ENCODE measurements at regions not wholly inside any gene's neighbourhood (a gene's known extent, or its start where the extent isn't known, plus 50 kb on each side); places are given as distances from the start of the nearest gene placed in this dataset.

GRCh38 chr11:116651098-116651736 is 121.6 kb downstream of the BUD13 start:
- Histone ChIP-seq H3K36me3 (ENCODE audit: control insufficient read depth in 4 of 4, insufficient read depth in 3 of 4, low read depth in 1 of 4, low read length in 3 of 4) (no peaks in the 10 kb centered on the region), H3K27me3 (ENCODE audit: control insufficient read depth in 4 of 4, insufficient read depth in 4 of 4, low read length in 3 of 4) (no peaks in the 10 kb centered on the region), H3K4me3 (ENCODE audit: low read depth in 1 of 3, low read length in 3 of 3) (no peak overlapping the region), H3K9me3 (ENCODE audit: control insufficient read depth in 4 of 4, low read length in 3 of 4) (peaks cover 0 to 3% (median 1%) of the 10 kb centered on the region in 4 donors), H3K27ac (ENCODE audit: low read depth in 1 of 2, low read length in 2 of 2) (no peak overlapping the region), H3K9ac (ENCODE audit: low read depth in 1 of 2, low read length in 2 of 2) (no peak overlapping the region), H3K4me1 (ENCODE audit: control insufficient read depth in 4 of 4, insufficient read depth in 4 of 4, low read length in 3 of 4) (peaks cover 0 to 5% (median under 1%) of the 10 kb centered on the region in 4 donors)
- no peak for DNase-seq (ENCODE audit: low spot score)
- 76% methylated on average over 9 of the region's 9 CpGs for WGBS
- no peak for TF ChIP-seq JUND (IDR thresholded peaks at IDR 0.05)
- no peak for TF ChIP-seq TAF1 (conservative IDR thresholded peaks at IDR 0.05)
- no peak for TF ChIP-seq SP1 (IDR thresholded peaks at IDR 0.05)
- TF ChIP-seq, protein P1, sequence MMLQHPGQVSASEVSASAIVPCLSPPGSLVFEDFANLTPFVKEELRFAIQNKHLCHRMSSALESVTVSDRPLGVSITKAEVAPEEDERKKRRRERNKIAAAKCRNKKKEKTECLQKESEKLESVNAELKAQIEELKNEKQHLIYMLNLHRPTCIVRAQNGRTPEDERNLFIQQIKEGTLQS (IDR thresholded peaks at IDR 0.05): no peak
- no peak for TF ChIP-seq HNF4G (IDR thresholded peaks at IDR 0.05)
- no peak for TF ChIP-seq RXRA (IDR thresholded peaks at IDR 0.05)
- no peak for TF ChIP-seq MAX (IDR thresholded peaks at IDR 0.05)
- no peak for TF ChIP-seq GABPA (IDR thresholded peaks at IDR 0.05 in 1 of 2, conservative IDR thresholded peaks at IDR 0.05 in 1 of 2)
- TF ChIP-seq FOXA2 (IDR thresholded peaks at IDR 0.05): no peak
- TF ChIP-seq NR2F2 (IDR thresholded peaks at IDR 0.05): no peak

GRCh38 chr11:116650052-116650451 is 122.7 kb downstream of the BUD13 start:
- Histone ChIP-seq H3K4me3 (ENCODE audit: low read depth in 1 of 3, low read length in 3 of 3) (no peak overlapping the region), H3K27ac (ENCODE audit: low read depth in 1 of 2, low read length in 2 of 2) (no peak overlapping the region), H3K9me3 (ENCODE audit: control insufficient read depth in 4 of 4, low read length in 3 of 4) (peaks cover 0 to 3% (median 1%) of the 10 kb centered on the region in 4 donors), H3K4me1 (ENCODE audit: control insufficient read depth in 4 of 4, insufficient read depth in 4 of 4, low read length in 3 of 4) (no peaks in the 10 kb centered on the region), H3K36me3 (ENCODE audit: control insufficient read depth in 4 of 4, insufficient read depth in 3 of 4, low read depth in 1 of 4, low read length in 3 of 4) (no peaks in the 10 kb centered on the region), H3K27me3 (ENCODE audit: control insufficient read depth in 4 of 4, insufficient read depth in 4 of 4, low read length in 3 of 4) (no peaks in the 10 kb centered on the region), H3K9ac (ENCODE audit: low read depth in 1 of 2, low read length in 2 of 2) (no peak overlapping the region)
- TF ChIP-seq SP1 (IDR thresholded peaks at IDR 0.05): no peak
- no peak for TF ChIP-seq FOXA2 (IDR thresholded peaks at IDR 0.05)
- TF ChIP-seq, protein P1 (IDR thresholded peaks at IDR 0.05): no peak
- no peak for TF ChIP-seq EGR1 (IDR thresholded peaks at IDR 0.05; ENCODE audit: low read depth in 2 of 2)
- WGBS: 80% methylated on average over 2 of the region's 2 CpGs
- DNase-seq (ENCODE audit: low spot score): no peak

DNA sequence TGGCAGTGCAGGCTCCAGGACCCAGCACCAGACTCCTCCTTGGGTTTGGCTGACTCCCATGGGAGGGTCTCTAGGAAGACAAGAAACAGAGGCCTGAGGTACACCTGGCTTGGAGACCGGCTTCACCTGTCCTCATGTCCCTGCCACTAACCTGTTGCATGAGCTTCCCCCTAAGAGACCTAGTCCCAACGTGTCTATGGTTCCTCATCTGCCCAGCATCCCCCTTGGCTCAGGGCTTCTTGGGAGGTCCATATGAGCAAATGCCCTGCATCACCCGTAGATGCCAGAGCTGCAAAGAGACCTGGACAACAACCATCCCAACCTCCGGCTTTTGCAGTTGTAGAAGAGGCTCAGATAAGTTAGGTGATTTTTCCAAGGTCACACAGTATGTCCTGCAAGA is 123.5 kb downstream of the BUD13 start:
- Histone ChIP-seq H3K4me1 (ENCODE audit: control insufficient read depth in 4 of 4, insufficient read depth in 4 of 4, low read length in 3 of 4) (no peaks in the 10 kb centered on the region), H3K4me3 (ENCODE audit: low read depth in 1 of 3, low read length in 3 of 3) (no peak overlapping the region), H3K27ac (ENCODE audit: low read depth in 1 of 2, low read length in 2 of 2) (no peak overlapping the region), H3K9me3 (ENCODE audit: control insufficient read depth in 4 of 4, low read length in 3 of 4) (peaks cover 0 to 2% (median 0%) of the 10 kb centered on the region in 4 donors), H3K9ac (ENCODE audit: low read depth in 1 of 2, low read length in 2 of 2) (no peak overlapping the region), H3K27me3 (ENCODE audit: control insufficient read depth in 4 of 4, insufficient read depth in 4 of 4, low read length in 3 of 4) (no peaks in the 10 kb centered on the region), H3K36me3 (ENCODE audit: control insufficient read depth in 4 of 4, insufficient read depth in 3 of 4, low read depth in 1 of 4, low read length in 3 of 4) (no peaks in the 10 kb centered on the region)
- TF ChIP-seq, protein P2, sequence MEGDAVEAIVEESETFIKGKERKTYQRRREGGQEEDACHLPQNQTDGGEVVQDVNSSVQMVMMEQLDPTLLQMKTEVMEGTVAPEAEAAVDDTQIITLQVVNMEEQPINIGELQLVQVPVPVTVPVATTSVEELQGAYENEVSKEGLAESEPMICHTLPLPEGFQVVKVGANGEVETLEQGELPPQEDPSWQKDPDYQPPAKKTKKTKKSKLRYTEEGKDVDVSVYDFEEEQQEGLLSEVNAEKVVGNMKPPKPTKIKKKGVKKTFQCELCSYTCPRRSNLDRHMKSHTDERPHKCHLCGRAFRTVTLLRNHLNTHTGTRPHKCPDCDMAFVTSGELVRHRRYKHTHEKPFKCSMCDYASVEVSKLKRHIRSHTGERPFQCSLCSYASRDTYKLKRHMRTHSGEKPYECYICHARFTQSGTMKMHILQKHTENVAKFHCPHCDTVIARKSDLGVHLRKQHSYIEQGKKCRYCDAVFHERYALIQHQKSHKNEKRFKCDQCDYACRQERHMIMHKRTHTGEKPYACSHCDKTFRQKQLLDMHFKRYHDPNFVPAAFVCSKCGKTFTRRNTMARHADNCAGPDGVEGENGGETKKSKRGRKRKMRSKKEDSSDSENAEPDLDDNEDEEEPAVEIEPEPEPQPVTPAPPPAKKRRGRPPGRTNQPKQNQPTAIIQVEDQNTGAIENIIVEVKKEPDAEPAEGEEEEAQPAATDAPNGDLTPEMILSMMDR (IDR thresholded peaks at IDR 0.05; ENCODE audit: low read depth, low read length, missing input control): no peak
- TF ChIP-seq FOXA1 (IDR thresholded peaks at IDR 0.05) (no peak), MAX (IDR thresholded peaks at IDR 0.05) (no peak), HNF4G (IDR thresholded peaks at IDR 0.05) (no peak), YY1 (IDR thresholded peaks at IDR 0.05) (no peak), EGR1 (IDR thresholded peaks at IDR 0.05; ENCODE audit: low read depth in 2 of 2) (no peak), RAD21 (IDR thresholded peaks at IDR 0.05) (no peak)
- WGBS: 95% methylated on average over 4 of the region's 4 CpGs
- no peak for DNase-seq (ENCODE audit: low spot score)
